Stimulated activated CD8-positive, alpha-beta memory T cell treated with anti-CD3 and anti-CD28 coated beads, Interleukin-15, amount 100 ng/mL, for 48 hours (primary cell): ENCODE measurements at regions not wholly inside any gene's neighbourhood (a gene's known extent, or its start where the extent isn't known, plus 50 kb on each side); places are given as distances from the start of the nearest gene placed in this dataset.
"Not testable (repeated sequence)": the region's sequence is repeated elsewhere in the genome, so short reads cannot be mapped to it uniquely, and the experiment has no call there.

Experiments
- DNase-seq, 2 donors: peaks; one replicate each; pipeline ENCODE4 v3.0.0-alpha.2; 2020; ENCODE audit warnings: low read depth in 2 of 2

- not testable (repeated sequence) for DNase-seq
These were observed 495.8 kb downstream of the AACS start for GRCh38 chr12:125561008-125561407.

DNA sequence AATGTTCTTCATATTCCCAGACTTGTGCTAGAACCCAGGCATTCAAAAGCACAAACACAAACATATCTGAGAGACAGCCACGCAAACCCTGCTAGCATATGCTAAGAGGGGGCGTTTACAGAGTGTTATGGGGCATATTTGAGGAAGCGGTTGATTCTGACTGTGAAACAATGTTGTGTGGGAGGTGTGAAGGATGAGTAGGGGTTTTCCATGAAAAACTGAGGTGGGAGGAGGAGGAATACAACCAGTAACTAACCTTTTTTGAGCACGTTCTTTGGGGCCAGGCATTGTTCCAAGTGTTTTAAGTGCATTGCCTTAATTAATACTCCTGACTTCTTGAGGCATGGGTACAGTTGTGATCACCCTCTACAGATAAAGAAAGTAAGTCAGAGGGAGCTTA, 499.5 kb downstream of the AACS start:
- DNase-seq: no peak

GRCh38 chr12:125567581-125567980, 502.3 kb downstream of the AACS start:
- DNase-seq: no peak

DNA sequence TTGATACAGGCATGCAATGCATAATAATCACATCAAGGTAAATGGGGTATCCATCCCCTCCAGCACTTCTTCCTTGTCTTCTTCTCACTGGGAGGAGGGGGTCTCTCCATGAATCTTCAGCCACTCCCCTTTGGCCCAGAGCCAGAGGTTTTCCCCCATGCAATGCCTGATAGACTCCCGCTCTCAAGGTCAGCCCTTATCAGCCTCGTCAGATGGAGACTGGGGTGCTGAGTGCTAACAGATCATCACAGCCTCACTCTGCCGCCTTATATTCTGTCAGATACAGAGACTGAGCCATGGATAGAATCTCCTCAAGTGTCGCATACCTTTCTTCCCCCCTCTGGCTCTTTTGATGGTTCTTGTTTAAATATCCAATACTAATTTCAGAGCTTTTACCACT, 503.1 kb downstream of the AACS start:
- no peak for DNase-seq

- DNase-seq: no peak
These were observed 508.0 kb downstream of the AACS start for GRCh38 chr12:125573271-125573670.

- DNase-seq: no peak
These were observed 512.1 kb downstream of the AACS start for GRCh38 chr12:125577334-125577733.

DNA sequence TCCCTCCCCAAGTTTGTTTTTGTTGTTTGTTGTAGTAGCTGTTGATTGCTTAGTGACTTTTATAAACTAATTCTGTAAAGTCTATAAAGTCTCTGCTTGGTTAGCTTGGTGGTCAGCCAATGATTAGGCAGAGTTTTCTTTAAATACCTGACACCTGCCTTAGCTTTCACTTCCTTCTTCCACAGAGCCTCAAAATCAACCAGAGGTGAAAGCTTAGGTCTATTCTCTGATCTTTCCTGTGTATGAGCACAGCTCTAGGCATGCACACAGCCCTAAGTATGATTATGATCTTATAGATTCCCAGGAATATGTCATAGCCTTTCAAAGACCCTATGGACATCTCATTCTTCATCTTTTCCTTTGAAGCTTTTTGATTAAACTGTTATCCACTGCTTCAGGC, 514.7 kb downstream of the AACS start:
- DNase-seq: no peak

- no peak for DNase-seq
These were observed 517.8 kb downstream of the AACS start for GRCh38 chr12:125583071-125583470.

DNA sequence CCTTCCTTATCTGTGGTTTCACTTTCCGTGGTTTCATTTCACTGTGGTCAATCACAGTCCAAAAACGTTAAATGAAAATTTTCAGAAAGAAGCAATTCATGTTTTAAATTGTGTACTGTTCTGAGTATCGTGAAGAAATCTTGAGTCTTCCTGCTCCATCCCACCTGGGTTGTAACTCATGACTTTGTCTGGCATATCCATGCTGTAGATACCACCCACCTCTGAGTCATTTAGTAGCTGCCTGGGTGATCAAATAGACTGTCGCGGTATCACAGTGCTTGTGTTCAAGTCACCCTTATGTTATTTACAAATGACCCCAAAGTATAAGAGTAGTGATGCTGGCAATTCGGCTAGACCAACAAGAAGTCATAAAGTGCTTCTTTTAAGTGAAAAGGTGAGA, 521.2 kb downstream of the AACS start:
- no peak for DNase-seq

GRCh38 chr12:125593269-125593668, 528.0 kb downstream of the AACS start:
- no peak for DNase-seq

DNA sequence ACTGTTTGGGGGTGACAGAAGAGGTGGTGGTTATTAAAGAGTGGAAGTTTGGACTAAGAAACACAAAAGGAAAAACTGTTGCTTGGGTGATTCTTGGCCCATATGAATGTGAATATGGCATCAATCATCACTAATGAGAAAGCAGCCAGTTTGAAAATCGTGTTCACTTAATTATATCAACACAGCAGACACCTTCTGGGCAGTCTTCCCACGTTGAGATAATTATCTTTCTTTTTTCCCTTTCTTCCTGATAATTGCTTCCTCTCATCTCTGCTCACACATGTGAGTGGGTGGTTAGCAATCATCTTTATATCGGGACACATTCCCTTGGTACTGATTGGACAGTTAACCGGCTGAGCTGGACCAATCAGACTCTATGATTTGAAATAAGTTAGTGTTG, 539.7 kb downstream of the AACS start:
- no peak for DNase-seq

- DNase-seq: no peak
These were observed 541.1 kb downstream of the AACS start for GRCh38 chr12:125606312-125606711.

- DNase-seq: no peak
These were observed 545.1 kb downstream of the AACS start for GRCh38 chr12:125610292-125610691.

DNA sequence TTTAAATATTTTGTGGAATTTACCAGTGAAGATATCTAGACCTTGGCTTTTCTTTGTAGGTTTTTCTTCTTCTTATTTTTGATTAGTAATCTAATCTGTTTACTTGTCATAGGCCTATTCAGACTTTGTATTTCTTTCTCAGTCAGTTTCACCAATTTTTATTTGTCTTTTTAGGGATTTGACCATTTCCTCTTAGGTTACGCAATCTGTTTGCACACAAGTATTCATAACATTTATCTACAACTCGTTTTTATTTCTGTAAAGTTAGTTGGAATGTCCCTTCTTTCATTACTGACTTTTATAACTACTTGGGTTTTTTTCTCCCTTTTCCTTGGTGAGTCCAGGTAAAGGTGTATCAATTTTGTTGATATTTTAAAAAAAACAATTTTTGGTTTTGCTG, 545.7 kb downstream of the AACS start:
- DNase-seq: no peak

- DNase-seq: no peak
These were observed 548.8 kb downstream of the AACS start for GRCh38 chr12:125614058-125614457.

DNA sequence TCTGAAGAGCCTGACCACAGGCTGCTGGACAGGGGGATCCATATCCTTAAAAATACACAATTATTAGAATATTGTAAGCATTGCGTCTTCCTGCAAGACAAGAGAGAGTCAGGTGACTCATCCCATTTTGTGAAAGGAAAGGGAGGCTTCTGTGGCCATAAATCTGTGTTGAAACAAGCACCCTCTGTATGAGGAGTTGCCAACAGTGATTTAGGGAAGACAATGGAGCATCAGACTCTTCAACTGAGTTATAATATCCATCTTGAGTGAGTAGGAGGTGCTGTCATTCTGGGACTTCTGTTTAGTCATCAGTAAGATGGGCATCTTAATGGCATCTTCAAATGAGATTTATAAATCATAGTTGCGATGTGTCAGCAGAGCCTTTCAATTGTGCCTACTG, 554.5 kb downstream of the AACS start:
- DNase-seq: no peak

DNA sequence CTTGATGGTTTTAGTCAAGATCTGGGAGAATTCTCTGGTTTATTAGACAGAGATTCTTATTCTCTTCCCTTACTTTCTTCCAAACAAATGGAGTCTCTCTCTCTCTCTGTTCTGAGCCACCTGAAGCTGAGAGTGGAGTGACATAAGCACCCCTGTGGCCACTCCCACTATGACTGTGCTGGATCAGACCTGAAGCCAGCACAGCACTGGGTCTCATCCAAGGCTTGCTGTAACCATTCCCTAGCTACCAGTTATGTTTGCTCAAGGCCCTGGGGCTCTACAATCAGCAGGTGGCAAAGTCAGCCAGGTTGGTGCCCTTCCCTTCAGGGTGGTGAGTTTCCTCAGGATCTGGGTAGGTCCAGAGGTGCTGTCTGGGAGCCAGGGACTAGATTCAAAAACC, 568.5 kb downstream of the AACS start:
- DNase-seq: no peak

- no peak for DNase-seq
These were observed 569.6 kb downstream of the AACS start for GRCh38 chr12:125634813-125635212.

DNA sequence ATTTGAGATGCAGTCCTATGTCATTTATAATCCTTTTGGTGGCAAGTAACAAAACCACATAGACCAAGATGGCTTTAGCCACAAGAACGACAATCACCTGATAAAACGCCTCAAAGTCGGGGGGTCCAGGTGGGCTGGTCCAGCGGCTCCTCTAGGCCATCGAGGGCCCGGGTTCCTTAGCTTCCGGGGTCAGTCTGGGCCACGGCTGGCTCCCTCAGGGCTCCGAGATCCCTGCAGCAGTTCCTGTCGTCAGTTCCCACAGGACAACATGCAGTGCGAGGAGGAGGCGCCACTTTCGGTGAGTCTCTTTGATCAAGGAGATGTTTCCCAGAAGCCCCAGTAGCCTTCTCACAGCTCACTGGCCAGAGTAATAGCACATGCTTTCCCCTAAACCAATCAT, 574.6 kb downstream of the AACS start:
- DNase-seq: no peak

DNA sequence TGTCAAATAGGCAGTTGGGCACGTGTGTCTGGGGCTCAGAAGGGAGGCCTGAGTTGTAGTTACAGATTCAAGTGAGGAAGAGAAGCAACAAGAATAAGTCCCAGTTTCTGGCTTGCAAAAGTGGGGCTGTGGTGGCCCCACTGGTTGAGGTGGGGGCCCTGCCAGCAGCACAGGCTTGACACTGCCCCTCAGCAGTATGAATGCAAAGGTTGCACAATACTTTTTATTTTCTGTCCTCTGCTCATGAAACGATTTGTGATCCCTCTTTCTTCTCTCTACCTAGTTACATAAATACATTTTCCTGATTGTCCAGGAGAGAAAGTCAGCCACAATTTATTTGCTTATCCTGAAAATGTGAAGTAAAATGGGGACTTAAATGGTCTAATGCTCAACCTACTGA, 577.8 kb downstream of the AACS start:
- DNase-seq: no peak

- DNase-seq: no peak
These were observed 580.5 kb downstream of the AACS start for GRCh38 chr12:125645724-125646123.

- DNase-seq: no peak
These were observed 585.4 kb downstream of the AACS start for GRCh38 chr12:125650587-125650986.

- DNase-seq: no peak
These were observed 586.4 kb downstream of the AACS start for GRCh38 chr12:125651625-125652024.

DNA sequence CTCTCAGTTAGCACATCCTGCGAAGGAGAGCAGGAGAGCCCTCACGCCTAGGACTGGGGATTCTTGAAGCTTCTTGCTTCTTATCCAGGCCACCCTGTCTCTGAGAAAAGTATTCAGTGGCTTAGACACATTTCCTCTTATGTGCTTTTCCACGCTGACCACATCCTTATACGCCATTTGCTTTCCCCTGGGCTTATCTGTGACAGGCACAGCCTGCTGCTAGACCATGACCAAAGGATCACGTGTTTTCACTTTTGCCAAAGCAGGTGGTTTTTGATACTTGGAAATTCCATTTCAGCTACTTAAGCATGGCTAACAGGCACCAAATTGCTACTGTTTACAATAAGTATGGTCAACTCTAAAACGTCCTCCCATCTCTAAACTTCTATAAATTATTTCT, 587.4 kb downstream of the AACS start:
- DNase-seq: no peak

- DNase-seq: no peak
These were observed 592.4 kb downstream of the AACS start for GRCh38 chr12:125657681-125658080.
